ENCODE measurements at regions not wholly inside any gene's neighbourhood (a gene's known extent, or its start where the extent isn't known, plus 50 kb on each side); places are given as distances from the start of the nearest gene placed in this dataset.

GRCh38 chr5:37899037-37899436 is 59.2 kb upstream of the GDNF start:
- Histone ChIP-seq H3K79me2 (ENCODE audit: insufficient read depth, low read length) (no peaks in the 10 kb centered on the region), H3K9me2 (ENCODE audit: insufficient read depth) (no peaks in the 10 kb centered on the region), H3K36me3 (ENCODE audit: control insufficient read depth in 1 of 2, insufficient read depth in 2 of 2, low read length in 2 of 2) (no peaks in the 10 kb centered on the region), H3K4me1 (ENCODE audit: control insufficient read depth in 1 of 2, insufficient read depth in 2 of 2, low read length in 2 of 2) (no peaks in the 10 kb centered on the region), H3K4me3 (replicated peaks in 1 of 2; ENCODE audit: low read depth in 1 of 2, low read length in 2 of 2) (no peak overlapping the region), H3K9me3 (ENCODE audit: control insufficient read depth in 1 of 2, insufficient read depth in 1 of 2, low read depth in 1 of 2, low read length in 2 of 2) (no peaks in the 10 kb centered on the region), H3K9ac (ENCODE audit: low read length) (no peak overlapping the region), H2AFZ (ENCODE audit: low read depth, low read length, poor library complexity, severe bottlenecking) (no peak overlapping the region), H4K20me1 (ENCODE audit: insufficient read depth) (no peaks in the 10 kb centered on the region), H3K27ac (ENCODE audit: low read depth, low read length) (no peak overlapping the region), H3K27me3 (ENCODE audit: insufficient read depth, low read length) (no peaks in the 10 kb centered on the region), H3K4me2 (ENCODE audit: low read length) (no peak overlapping the region)
- TF ChIP-seq YY1 (IDR thresholded peaks at IDR 0.05; ENCODE audit: extremely low read depth, insufficient replicate concordance, low read depth, low read length) (no peak), FOSL1 (IDR thresholded peaks at IDR 0.05; ENCODE audit: low read depth) (no peak), RAD21 (IDR thresholded peaks at IDR 0.05; ENCODE audit: low read depth) (no peak), REST (IDR thresholded peaks at IDR 0.05; ENCODE audit: low read depth) (no peak), SIN3A (IDR thresholded peaks at IDR 0.05; ENCODE audit: low read depth) (no peak), EZH2 (IDR thresholded peaks at IDR 0.05) (no peak), JUND (IDR thresholded peaks at IDR 0.05) (no peak), CTCF (IDR thresholded peaks at IDR 0.05 in 2 of 3, conservative IDR thresholded peaks at IDR 0.05 in 1 of 3; ENCODE audit: borderline replicate concordance in 1 of 3, insufficient read depth in 1 of 3, low read depth in 2 of 3, low read length in 2 of 3) (no peak), SRF (IDR thresholded peaks at IDR 0.05; ENCODE audit: low read depth) (no peak), ZFX (IDR thresholded peaks at IDR 0.05) (no peak), EGR1 (IDR thresholded peaks at IDR 0.05; ENCODE audit: low read depth) (no peak), ELF1 (IDR thresholded peaks at IDR 0.05; ENCODE audit: borderline replicate concordance, low read depth) (no peak), ZBTB33 (IDR thresholded peaks at IDR 0.05; ENCODE audit: extremely low read depth, insufficient replicate concordance, low read length) (no peak)
- ChIA-PET RAD21 (ENCODE audit: low non-redundant PET in 1 of 2, low total read pairs in 2 of 2, uncharacterized antibody in 2 of 2, unreplicated experiment in 2 of 2) (no interaction called here), POLR2A (no interaction called here), CTCF (no interaction called here)
- no peak for ATAC-seq
- no TSS peak for BruUV-seq (replicated peaks)
- no peak for DNase-seq (ENCODE audit: low read depth, low spot score)
- intact Hi-C loops (cut with micrococcal nuclease) = no loop called here
